GM21717 (cell line): ENCODE measurements at regions not wholly inside any gene's neighbourhood (a gene's known extent, or its start where the extent isn't known, plus 50 kb on each side); places are given as distances from the start of the nearest gene placed in this dataset.

Experiments used
- ATAC-seq: cut with Tn5 transposase; IDR thresholded peaks from one replicate; pipeline ENCODE4 v1.9.1; 2021; ENCODE audit warnings: mild to moderate bottlenecking, moderate library complexity; ENCODE audit not compliant: unreplicated experiment

DNA sequence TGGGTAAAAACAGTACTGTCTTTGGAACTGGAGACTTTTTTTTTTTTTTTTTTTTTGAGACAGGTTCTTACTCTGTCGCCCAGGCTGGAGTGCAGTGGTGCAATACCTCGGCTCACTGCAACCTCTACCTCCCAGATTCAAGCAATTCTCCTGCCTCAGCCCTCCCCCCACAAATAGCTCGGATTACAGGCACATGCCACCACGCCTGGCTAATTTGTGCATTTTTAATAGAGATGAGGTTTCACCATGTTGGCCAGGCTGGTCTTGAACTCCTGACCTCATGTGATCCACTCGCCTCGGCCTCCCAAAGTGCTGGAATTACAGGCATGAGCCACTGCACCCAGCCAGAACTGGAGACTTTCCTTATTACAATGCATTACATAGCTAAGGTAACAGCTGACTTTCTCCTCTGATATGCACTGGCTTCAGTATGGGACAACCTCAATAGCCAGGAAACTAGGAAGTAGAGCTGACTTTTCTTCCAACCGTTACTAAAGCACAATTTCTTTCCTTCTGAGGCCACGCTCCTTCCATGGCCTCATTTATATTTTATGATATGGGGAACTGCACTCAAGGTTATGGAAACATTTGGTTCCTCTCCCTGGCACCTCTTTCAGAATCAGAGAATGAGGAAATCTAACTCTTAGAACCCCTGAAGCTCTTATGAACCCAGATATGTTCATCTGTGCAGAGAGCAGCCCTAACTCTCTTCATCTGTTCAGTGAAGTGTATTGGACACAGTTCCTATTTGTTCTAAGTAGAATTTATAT is 53.5 kb upstream of the FAM9B start:
- ATAC-seq: no peak

DNA sequence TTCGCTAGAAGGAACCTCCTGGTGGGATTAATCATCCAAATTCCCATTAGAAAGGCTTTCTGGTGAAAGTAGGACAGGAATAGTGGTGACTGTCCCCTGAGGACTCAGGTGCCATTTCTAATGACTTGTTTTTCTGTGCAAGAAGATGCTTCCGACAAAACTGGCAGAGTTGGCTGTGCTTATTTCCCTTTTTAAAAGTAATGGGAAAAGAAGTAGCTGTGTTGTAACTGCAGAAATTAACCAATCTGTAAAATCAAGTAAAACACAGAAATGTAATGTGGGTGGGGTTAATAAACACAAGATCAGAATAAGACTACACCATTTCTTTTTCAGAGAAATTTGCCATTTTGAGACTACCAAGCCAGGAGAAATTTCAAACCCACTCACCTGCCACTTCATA is 55.0 kb upstream of the FAM9B start:
- ATAC-seq: no peak

DNA sequence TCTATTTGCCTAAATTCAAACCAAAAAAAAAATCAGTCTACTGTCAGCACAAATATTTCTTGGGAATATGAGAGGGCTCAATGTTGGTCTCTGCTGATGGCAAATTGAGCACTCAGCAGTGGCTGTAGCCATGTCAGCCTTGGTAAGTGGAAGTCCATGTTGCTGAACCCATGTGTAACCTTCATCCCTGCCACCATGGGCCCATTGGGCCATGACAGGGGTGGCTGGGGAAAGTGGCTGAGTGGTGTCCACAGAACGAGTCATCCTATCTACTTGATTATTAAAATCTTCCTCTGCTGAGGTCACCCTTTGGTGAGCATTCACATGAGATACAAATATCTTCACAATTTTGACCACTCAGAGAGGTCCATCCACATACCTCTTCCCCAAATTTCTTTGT is 56.8 kb upstream of the FAM9B start:
- ATAC-seq: no peak

DNA sequence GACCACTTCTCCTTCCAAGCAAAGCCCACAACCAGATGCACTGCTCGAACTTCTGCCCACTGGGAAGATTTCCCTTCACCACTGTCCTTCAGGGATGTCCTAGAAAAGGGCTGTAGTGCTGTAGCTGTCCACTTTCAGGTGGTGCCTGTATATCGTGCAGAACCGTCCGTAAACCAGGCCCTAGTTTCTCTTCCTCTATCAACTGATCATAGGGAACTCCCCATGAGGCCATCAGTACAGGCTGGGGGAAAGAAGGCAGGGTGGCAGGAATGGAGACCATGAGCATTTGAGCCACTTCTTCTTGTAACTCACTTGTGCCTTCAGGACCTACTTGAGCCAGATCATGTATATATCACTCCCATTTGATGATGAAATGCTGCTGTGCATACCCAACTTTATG is 57.3 kb upstream of the FAM9B start:
- no peak for ATAC-seq

DNA sequence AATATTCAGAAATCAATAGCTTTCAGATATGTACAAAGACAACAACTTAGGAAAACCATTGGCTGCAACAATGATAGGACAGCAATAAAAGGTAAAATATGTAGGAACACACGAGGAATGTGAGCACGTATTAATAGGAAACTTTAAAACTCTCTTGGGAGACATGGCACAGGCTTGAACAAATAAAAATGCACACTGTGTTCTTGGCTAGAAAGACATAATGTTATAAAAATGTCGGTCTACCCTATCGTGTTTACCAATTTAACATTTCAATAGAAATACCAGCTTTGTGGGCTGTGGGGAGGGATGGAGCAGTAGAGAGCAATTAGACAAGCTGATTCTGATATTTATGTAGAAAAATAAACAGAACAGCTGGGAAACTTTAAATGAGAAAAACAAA is 69.0 kb upstream of the FAM9B start:
- no peak for ATAC-seq

DNA sequence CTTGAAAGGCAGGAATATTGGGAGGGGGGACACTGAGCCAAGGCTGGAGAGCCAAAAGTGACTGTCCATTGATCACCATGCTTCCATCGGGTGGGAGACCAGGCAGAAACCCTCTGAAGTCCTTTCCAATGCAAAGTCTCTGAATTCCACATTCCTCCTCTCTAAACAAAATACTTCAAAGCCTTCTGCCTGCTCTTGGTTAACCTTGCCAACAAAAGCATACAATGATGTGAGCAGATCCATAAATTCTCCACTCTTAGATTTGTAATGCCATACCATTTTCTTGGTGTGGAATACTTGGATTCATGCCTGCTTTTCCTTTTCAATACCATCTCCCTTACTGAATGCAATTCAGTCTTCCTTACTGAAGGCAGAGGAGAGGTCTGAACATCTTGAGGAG is 74.1 kb upstream of the FAM9B start:
- ATAC-seq: no peak

DNA sequence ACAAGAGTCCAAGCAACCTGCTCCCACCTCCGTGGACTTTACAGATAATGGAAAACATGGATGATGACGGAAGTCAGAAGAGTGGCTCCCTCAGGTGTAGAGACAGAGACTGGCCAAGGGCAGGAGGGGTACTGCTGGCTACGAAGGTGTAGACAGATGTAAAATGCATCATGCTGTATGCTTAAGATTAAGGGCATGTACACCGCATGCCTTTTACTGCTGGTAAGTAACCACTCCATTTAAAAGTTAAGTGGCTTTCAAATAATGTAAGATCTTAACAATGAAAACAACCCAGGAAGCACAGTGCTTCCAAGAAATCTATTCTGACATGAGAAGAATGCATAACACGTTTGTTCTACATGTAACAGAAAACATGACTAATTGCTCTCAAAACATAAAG is 76.9 kb upstream of the FAM9B start:
- no peak for ATAC-seq

DNA sequence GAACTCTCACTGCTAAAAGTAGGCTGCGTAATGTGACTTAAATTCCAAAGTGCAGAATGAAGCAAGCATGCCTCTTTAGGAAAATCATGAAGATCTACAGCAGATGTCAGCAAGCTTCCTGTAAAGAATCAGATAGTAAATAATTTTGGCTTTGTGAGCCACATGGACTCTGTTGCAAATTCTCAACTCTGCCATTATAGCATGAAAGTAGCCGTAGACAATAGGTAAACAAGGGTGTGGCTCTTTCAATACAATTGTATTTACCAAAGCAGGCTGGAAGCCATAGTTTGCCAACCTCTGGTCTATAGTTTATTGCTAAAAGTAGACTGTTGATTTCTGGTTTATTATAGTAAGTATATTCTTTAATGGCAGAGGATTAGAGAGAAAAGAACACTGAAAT is 80.3 kb upstream of the FAM9B start:
- no peak for ATAC-seq

DNA sequence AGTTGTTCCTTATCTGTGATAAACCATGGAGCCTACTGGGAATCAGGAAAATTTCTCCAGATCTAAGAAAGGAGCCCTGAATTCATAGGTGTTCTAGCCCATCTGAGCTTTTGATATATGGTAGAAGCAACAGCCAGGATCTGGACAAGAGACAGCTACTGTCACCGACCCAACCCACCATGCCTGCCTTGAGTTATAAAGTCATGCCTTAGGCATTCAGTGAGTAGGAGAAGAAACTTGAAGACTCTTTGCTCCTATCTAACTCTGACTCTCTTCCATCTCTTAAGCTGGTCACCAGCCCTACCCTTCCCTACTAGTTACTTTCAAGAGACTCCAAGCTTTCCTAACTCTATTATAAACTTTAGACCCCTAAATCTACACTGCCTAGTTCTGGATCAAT is 83.9 kb upstream of the FAM9B start:
- ATAC-seq: no peak

DNA sequence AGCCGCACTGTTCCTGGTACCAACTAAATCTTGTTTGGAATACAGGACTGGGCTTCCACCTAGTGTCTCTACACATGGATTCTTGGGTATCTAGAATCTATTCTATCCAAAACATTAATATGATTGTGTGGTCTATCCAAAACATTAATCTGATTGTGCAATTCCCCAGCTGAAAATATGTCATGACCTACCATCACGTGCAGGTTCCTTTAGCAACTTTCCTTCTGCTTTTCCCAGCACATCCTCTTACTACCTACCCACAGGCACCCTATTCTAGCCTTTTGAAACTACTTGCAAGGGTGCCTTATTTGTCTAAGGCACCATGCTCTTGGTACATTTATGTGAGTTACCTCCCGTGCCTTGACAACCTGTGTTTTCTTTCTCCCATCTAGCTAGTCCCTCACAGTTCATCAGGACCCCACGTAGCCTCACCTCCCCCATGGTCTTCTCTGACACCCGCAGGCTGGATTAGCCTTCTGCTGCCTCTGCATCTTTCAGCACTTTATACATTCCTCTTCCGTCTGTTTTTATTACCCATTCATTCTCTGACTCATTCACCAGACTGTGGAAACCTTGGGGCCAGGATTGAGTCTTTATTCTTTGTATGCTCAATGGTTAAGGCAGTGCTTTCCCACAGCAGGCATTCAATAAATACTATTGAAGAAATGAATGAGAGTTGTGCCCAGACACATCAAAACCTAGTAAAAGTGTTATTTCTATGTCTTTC is 88.8 kb upstream of the FAM9B start:
- no peak for ATAC-seq

DNA sequence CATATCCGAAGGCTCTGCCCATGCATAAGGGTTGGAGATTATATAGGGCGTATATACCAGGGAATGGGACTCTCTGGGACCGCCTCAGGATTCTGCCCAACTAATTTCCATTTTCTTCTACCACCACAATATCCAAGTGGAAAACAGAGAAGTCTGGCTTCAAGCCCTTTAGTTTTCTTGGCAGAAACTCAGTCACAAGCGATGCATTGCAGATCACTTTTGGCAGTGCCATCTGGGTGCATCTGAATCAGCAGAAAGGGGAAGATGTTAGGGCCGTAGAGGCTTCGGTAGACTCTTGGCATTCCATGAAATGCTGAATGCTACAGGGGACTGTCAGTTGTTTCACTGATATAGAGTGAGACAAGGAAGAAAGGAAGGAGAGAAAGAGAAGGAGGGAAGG is 94.1 kb upstream of the FAM9B start:
- no peak for ATAC-seq

DNA sequence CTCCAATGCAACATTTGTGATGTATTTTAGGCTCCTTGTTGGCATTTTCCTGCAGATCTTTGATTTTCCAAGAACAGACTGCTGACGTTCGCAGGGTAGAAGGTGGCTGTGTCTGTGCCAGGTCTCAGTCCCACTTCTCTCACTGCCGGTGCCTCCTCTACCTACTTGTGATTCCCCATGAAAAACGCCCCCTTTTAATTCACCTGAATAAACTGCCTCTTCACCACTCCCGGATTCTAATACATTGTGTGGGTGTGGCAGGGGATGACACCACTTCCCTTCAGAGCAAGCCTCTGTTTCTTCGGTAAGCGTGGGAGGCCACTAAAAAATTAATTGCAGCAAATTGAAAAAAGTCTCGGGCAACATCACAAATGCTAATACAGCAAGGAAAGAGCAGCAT is 96.1 kb upstream of the FAM9B start:
- ATAC-seq: no peak

DNA sequence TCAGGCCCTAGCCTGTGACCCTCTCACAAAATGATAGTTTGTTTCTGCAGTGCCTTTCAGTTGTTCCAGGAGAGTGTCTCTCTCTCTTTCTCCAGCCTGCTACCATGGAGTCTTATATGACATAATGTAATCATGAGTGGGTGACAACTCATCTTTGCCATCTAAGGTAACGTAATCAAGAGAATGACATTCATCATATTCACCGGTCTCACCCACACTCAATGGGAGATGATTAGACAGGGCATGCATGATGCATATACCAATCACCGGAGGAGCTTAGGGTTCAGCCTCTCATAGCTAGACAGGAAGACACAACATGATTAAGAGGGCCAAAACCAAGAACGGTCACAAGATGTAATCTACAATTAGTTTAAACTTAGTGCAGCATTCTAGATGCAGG is 97.1 kb upstream of the FAM9B start:
- ATAC-seq: no peak

DNA sequence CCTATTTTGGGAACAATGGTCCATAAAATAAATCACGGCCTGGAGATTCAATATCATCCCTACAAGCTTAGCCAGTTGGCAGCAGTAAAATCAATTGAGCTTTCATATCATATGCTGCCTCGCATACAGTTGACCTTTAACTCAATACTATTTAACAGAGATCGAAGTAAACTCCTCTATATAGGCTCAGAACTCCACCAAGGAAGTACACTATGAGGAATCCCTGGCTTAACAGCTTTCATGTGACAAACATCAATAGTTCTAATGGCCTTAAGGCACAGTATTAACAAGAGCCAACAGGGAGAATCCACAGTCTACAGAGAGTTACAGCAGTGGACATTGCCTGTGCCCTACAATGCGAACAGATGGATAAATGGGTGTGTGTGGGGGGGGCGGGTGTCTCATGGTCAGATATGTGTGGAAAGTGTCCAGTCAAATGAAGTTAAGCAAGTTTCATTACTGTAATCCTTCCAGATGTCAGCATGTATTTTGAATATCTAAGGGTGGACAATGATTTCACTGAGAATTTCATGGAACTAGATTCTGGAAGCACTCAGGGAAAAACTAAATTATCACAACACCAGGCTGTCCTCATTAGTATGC is 98.2 kb upstream of the FAM9B start:
- ATAC-seq: no peak

DNA sequence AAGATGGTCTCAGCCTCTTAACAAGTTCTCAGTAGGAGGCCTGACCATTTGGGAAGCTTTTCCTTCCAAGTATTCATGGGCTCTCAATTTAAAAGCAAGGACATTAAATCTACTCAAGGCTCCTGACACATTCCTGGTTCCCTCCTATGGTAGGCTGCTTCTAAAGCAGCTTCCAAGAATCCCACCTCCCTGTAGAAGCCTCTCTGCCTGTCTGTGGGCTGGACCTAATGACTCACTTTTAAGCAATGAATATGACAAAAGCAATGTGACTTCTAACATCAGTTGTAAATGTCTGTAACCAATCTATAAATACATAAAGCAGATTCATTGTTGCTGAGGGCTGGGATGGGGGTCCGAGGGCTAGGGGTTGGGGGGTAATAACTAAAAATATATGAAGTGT is 99.5 kb upstream of the FAM9B start:
- no peak for ATAC-seq

DNA sequence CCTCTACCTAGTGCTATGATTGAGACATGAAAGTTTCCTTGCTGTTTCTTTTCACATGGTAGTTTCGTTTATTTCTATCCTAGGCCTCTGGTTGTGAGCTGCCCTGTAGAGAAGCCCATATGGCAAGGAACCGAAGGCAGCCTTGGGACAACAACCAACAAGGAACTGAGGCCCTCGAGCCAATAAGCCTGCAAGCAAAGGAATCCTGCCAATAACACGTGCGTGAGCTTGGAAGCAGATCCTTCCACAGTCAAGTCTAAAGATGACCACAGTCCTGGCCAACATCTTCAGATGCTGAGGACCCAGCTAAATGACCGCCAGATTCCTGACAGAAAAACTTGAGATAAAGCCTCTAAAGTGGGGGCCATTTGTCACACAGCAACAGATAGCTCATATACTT is 100.4 kb upstream of the FAM9B start:
- no peak for ATAC-seq

DNA sequence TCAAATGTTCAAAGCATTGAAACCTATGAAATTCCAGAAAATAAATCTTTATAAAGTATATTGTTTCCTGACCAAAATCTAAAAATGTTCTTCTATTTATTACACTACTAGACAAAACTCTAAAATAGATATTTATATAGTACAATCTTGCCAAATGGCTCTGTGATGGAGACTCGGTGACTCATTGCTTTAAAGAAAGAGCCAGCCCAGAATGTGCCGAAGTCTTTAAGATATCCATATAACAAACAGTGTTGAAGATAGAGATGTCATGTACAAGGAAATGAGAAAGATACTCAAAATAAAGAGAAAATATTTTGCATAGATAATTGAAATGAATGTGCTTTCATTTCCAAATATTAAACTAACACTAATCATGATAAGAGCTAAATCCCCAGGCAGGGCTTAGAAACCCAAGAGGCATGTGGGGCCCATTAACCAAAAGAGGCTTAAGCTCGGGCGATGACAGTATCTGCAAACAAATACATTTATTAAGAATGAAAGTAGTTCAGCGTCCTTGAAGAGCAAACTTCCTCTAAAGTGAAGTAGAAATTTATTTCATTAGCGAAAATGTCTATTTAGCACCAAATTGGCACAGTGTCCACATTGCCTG is 102.1 kb upstream of the FAM9B start:
- ATAC-seq: no peak

DNA sequence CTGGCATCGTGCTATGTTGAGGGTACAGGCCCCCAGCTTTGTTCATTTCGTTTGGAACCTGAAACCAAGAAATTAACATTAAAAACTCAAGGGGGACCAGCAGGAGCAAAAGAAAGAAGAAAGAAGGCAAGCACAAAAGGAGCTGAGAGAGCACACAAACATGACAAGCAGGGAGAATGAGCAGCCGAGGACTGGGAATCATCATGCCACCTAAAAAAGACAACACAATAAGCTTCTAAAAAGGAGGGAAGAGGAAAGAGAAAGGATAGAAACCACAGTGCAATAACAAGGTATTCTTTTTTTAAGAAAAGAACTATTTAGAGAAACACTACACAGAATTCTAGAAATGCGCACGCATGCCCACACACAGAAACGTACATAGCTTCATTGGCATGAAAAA is 103.2 kb upstream of the FAM9B start:
- ATAC-seq: no peak

DNA sequence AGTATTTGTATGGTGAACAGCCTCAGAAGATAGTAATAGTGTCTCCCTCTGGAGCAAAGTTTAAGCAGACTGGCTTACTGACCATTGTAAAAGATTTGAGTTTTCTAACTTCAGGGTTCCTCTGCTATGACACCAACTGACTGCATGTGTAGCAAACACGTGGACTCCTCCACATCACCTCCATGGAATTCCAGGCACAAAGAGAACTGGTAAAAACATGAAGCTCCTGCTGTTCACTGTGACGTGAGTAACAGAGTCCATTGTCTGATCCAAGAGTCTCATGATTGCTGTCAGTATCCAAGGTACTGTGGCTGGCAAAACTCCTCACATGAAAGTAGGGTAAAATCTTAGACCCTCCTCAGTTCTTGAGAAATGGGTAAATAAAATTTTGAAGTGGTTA is 107.6 kb upstream of the FAM9B start:
- ATAC-seq: no peak

DNA sequence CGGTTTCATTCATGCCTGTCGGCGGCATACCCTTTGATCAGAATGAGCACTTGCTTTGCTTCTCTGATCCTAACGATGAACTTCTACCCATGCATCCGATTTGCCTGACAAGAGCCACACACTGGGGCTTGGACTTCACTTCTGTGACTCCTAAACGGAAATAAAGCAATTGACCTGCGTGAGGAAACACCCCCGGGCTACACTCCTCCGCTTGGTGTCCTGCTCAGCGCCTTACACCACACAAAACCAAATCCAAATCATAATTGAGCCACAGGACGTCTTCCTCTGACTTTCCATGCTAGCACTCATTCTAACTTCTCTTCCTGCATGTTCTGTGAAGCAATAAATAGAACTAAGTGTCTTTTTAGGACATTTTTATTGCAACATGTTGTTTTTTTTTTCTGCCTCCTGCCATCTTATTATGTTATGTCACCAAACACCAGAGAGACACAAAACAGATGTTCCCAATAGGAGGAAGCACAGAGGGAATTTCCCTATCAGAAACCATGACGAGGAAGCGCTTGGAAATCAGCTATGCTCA is 110.8 kb upstream of the FAM9B start:
- no peak for ATAC-seq

DNA sequence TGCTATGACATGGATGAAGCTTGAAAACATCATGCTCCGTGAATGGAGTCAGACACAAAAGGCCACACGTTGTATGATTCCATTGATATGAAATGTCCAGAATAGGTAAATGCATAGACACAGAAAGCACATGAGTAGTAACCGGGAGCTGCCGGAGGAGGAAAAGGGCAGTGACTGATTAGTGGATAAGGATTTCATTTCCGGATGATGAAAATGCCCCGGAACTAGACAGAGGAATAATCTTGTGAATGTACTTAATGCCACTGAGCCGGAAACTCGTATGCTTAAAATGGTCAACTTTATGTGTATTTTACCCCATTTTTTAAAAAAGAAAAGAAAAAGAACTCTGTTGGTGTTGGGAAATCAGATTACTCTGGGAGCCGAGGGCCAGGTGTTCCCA is 112.7 kb upstream of the FAM9B start:
- no peak for ATAC-seq

DNA sequence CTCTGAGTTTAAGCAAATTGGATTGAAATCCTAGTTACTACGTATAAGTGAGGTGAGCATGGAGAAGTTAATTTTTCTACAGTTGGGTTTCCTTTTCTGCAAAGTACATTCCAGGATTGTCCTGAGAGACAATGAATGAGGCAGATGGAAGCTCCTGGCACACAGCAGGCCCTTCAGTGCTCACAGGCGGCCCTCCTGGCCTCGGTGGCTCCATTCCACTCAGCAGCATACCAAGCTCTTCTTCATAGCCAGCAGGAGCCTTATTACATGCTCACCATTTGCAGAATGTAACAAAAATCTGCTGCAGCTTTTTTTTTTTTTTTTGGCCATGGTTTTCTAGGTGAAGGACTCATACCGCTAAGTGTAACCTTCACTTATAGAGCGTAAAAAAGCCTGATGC is 113.2 kb upstream of the FAM9B start:
- no peak for ATAC-seq
